ENCODE measurements at regions not wholly inside any gene's neighbourhood (a gene's known extent, or its start where the extent isn't known, plus 50 kb on each side); places are given as distances from the start of the nearest gene placed in this dataset.

GRCh38 chr4:28211676-28212470, 1351.2 kb downstream of the STIM2 start:
- DNase-seq (ENCODE audit: low read depth in 3 of 3): no peak

- no peak for DNase-seq (ENCODE audit: low read depth in 3 of 3)
Measured at GRCh38 chr4:28221536-28221935, 1360.9 kb downstream of the STIM2 start.

- no peak for DNase-seq (ENCODE audit: low read depth in 3 of 3)
Measured at GRCh38 chr4:28225050-28225449, 1364.4 kb downstream of the STIM2 start.

- DNase-seq (ENCODE audit: low read depth in 3 of 3): no peak
Measured at GRCh38 chr4:28225689-28226353, 1365.2 kb downstream of the STIM2 start.

GRCh38 chr4:28226962-28227361, 1366.3 kb downstream of the STIM2 start:
- DNase-seq (ENCODE audit: low read depth in 3 of 3): no peak

GRCh38 chr4:28227764-28228163, 1367.1 kb downstream of the STIM2 start:
- no peak for DNase-seq (ENCODE audit: low read depth in 3 of 3)

GRCh38 chr4:28228561-28229491, 1368.2 kb downstream of the STIM2 start:
- no peak for DNase-seq (ENCODE audit: low read depth in 3 of 3)

GRCh38 chr4:28232376-28232775, 1371.7 kb downstream of the STIM2 start:
- no peak for DNase-seq (ENCODE audit: low read depth in 3 of 3)

- DNase-seq (ENCODE audit: low read depth in 3 of 3): no peak
Measured at GRCh38 chr4:28232951-28233350, 1372.3 kb downstream of the STIM2 start.

GRCh38 chr4:28233724-28234123, 1373.1 kb downstream of the STIM2 start:
- DNase-seq (ENCODE audit: low read depth in 3 of 3): no peak

GRCh38 chr4:28238876-28239275, 1378.2 kb downstream of the STIM2 start:
- no peak for DNase-seq (ENCODE audit: low read depth in 3 of 3)

- no peak for DNase-seq (ENCODE audit: low read depth in 3 of 3)
Measured at GRCh38 chr4:28241021-28241420, 1380.4 kb downstream of the STIM2 start.

- no peak for DNase-seq (ENCODE audit: low read depth in 3 of 3)
Measured at GRCh38 chr4:28247805-28248204, 1387.2 kb downstream of the STIM2 start.

- DNase-seq (ENCODE audit: low read depth in 3 of 3): no peak
Measured at GRCh38 chr4:28248269-28248668, 1387.6 kb downstream of the STIM2 start.

GRCh38 chr4:28250646-28251045, 1390.0 kb downstream of the STIM2 start:
- DNase-seq (ENCODE audit: low read depth in 3 of 3): no peak

GRCh38 chr4:28251831-28252230, 1391.2 kb downstream of the STIM2 start:
- DNase-seq (ENCODE audit: low read depth in 3 of 3): no peak

GRCh38 chr4:28254003-28254402, 1393.4 kb downstream of the STIM2 start:
- no peak for DNase-seq (ENCODE audit: low read depth in 3 of 3)

- DNase-seq (ENCODE audit: low read depth in 3 of 3): no peak
Measured at GRCh38 chr4:28256295-28256694, 1395.7 kb downstream of the STIM2 start.

GRCh38 chr4:28259951-28260350, 1399.3 kb downstream of the STIM2 start:
- no peak for DNase-seq (ENCODE audit: low read depth in 3 of 3)

- DNase-seq (ENCODE audit: low read depth in 3 of 3): no peak
Measured at GRCh38 chr4:28267166-28267565, 1406.5 kb downstream of the STIM2 start.

GRCh38 chr4:28269426-28269825, 1408.8 kb downstream of the STIM2 start:
- no peak for DNase-seq (ENCODE audit: low read depth in 3 of 3)

GRCh38 chr4:28277931-28278330, 1417.3 kb downstream of the STIM2 start:
- DNase-seq (ENCODE audit: low read depth in 3 of 3): no peak
